Mucosa of rectum (tissue), 2 donors: ENCODE measurements at regions not wholly inside any gene's neighbourhood (a gene's known extent, or its start where the extent isn't known, plus 50 kb on each side); places are given as distances from the start of the nearest gene placed in this dataset.
"Not testable (repeated sequence)": the region's sequence is repeated elsewhere in the genome, so short reads cannot be mapped to it uniquely, and the experiment has no call there.

Experiments used
- H3K27ac ChIP-seq, 2 donors: one replicate each; pipeline ENCODE4 v1.7.0; 2013; ENCODE audit warnings: inconsistent platforms in 2 of 2, low read depth in 2 of 2, low read length in 2 of 2
- H3K27me3 ChIP-seq, 2 donors: one replicate each; pipeline ENCODE4 v1.7.0; 2013; ENCODE audit warnings: low read length in 2 of 2; ENCODE audit not compliant: control insufficient read depth in 2 of 2, insufficient read depth in 2 of 2
- H3K36me3 ChIP-seq, 2 donors: one replicate each; pipeline ENCODE4 v1.7.0; 2013; ENCODE audit warnings: low read length in 2 of 2; ENCODE audit not compliant: control insufficient read depth in 2 of 2, insufficient read depth in 2 of 2
- H3K4me1 ChIP-seq, 2 donors: one replicate each; pipeline ENCODE4 v1.7.0; 2013; ENCODE audit warnings: low read length in 2 of 2, mild to moderate bottlenecking in 1 of 2; ENCODE audit not compliant: control insufficient read depth in 2 of 2, insufficient read depth in 2 of 2
- H3K4me3 ChIP-seq, 2 donors: one replicate each; pipeline ENCODE4 v1.7.0; 2013; ENCODE audit warnings: low read length in 2 of 2
- H3K9ac ChIP-seq, 2 donors: one replicate each; pipeline ENCODE4 v1.7.0; 2013; ENCODE audit warnings: low read length in 2 of 2, low read depth in 1 of 2, mild to moderate bottlenecking in 1 of 2
- H3K9me3 ChIP-seq, 2 donors: one replicate each; pipeline ENCODE4 v1.7.0; 2013; ENCODE audit warnings: low read length in 2 of 2; ENCODE audit not compliant: control insufficient read depth in 2 of 2
- donor health status: healthy.
- donor health status: Normal muscosa, but diverticular disease.

DNA sequence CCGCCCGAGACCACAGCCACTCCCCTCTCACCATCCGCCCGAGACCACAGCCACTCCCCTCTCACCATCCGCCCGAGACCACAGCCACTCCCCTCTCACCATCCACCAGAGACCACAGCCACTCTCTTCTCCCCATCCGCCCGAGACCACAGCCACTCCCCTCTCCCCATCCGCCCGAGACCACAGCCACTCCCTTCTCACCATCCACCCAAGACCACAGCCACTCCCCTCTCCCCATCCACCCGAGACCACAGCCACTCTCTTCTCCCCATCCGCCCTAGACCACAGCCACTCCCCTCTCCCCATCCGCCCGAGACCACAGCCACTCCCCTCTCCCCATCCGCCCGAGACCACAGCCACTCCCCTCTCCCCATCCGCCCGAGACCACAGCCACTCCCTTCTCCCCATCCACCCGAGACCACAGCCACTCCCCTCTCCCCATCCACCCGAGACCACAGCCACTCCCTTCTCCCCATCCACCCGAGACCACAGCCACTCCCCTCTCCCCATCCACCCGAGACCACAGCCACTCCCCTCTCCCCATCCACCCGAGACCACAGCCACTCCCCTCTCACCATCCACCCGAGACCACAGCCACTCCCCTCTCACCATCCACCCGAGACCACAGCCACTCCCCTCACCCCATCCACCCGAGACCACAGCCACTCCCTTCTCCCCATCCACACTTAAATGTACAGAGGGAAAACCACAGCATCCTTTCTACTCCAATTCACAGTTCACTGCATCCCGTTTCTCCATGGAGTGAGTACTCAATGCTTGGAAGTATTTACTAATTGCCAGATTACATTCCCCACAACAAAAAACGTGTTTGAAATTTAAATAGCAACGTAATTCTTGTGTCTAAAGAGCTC lies 83.5 kb upstream of the SFSWAP start:
- not testable (repeated sequence) for H3K4me3 ChIP-seq, H3K36me3 ChIP-seq, H3K9ac ChIP-seq, H3K9me3 ChIP-seq, H3K4me1 ChIP-seq, H3K27me3 ChIP-seq, H3K27ac ChIP-seq

DNA sequence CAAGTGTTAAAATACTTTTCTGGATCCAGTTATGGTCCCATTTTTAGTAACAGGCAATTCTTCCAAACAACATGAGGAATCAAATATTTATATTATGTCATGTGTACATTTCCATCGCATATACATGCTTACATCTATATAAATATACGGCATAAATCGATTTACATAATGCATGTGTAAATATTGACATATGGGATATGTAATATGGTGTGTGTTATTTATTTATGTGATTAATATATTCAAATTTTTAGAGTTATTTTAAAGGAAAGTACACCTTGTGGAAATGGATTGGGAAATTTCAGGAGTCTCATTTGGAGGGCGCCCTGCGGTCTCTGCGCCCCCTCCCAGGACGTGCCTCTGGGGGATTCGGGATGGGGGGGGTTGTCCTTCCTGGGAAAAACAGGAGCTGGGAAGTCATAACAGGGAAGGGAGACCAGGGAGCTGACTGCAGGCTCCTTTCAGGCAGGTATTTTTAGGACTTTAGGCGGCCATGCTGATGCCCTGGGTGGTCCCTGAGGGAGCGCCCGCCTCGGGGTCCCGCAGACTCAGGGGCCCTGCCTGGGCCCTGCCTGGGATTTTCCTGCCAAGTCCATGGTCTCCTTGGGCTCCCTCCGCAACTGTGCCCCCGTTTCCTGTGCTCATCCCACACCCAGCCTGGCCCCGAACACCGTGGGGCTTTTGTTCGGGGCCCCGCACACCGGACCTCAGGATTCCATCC lies 82.7 kb upstream of the SFSWAP start:
- Histone ChIP-seq H3K9ac (no peak overlapping the region), H3K36me3 (no peaks in the 10 kb centered on the region), H3K4me1 (no peaks in the 10 kb centered on the region), H3K27ac (no peak overlapping the region), H3K9me3 (no peaks in the 10 kb centered on the region), H3K27me3 (peaks cover 0 to 3% of the 10 kb centered on the region in 2 donors), H3K4me3 (no peak overlapping the region)

DNA sequence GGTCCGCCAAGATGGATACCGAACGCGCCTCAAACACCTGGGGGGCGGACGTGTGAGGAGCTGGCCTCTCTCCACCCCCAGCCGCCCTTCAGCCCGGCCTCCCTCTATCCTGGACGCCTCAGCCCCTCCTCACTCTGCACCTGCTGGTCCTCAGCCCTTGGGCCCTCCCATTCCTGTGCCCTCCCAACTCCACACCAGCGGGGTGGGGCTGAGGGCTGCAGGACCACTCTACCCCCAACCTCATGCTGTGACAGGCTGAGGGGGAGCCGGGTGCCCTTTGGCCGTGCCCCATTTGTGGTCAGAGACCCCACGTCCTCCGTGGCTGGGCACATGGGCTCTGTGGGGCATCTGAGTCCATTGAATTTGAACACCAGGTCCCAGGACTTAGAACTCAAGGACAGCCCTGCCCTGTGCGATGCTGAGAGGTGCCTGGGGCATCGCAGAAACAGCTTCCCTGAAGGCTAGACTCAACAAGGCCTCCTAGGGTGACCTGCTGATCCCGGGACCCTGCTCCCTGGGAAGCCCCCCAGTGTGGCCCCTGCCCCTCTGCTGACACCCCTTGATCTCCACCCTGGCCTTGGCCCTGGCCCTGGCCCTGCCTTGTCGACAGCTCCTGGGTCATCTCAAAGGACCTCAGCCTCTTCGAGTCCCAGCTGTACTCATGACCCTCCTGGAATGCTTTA lies 82.0 kb upstream of the SFSWAP start:
- Histone ChIP-seq H3K9ac (no peak overlapping the region), H3K4me1 (no peaks in the 10 kb centered on the region), H3K4me3 (no peak overlapping the region), H3K27ac (no peak overlapping the region), H3K9me3 (no peaks in the 10 kb centered on the region), H3K27me3 (peaks cover 0 to 3% of the 10 kb centered on the region in 2 donors), H3K36me3 (no peaks in the 10 kb centered on the region)

GRCh38 chr12:131631230-131631629 lies 79.7 kb upstream of the SFSWAP start:
- Histone ChIP-seq H3K27me3 (peaks cover 0 to 3% of the 10 kb centered on the region in 2 donors), H3K4me1 (no peaks in the 10 kb centered on the region), H3K4me3 (no peak overlapping the region), H3K36me3 (no peaks in the 10 kb centered on the region), H3K9ac (no peak overlapping the region), H3K27ac (no peak overlapping the region), H3K9me3 (no peaks in the 10 kb centered on the region)

DNA sequence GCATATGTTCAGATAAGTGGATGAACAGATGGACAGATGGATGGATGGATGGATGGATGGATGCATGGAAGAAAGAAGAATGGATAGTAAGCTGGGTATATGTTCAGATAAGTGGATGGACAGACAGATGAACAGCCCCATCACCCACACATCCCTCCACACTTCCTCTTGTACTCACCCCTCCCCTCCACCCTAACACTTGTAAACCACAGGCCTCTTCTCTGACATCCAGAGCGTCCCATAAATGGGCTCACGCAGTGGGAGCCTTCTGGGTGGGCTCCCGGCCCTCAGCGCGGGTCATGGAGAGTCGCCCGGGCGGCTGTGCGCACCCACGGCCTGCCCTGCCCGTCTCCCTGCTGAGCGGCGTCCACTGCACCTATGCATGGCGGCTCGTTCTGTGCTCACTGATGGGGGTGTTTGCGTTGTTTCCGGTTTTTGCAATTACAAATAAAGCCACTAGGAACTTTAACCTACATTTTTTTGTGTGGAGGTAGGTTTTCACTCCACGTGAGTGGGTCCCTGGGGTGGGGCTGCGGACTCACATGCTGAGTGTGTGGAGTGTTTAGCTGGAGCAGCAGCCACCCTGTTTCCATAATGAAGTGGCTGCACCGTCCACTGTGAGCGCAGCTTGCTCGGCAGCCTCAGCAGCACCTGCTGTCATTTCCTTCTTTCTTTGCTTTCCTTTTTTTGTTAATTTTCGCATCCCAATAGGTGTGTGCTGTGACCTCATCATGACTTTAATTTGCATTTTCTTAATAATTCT lies 78.8 kb upstream of the SFSWAP start:
- not testable (repeated sequence) for H3K36me3 ChIP-seq, H3K27ac ChIP-seq, H3K4me3 ChIP-seq, H3K9ac ChIP-seq, H3K4me1 ChIP-seq, H3K9me3 ChIP-seq, H3K27me3 ChIP-seq

- H3K27ac ChIP-seq, H3K9me3 ChIP-seq, H3K4me3 ChIP-seq, H3K36me3 ChIP-seq, H3K27me3 ChIP-seq, H3K9ac ChIP-seq, H3K4me1 ChIP-seq: not testable (repeated sequence)
Measured at GRCh38 chr12:131632652-131633023, 78.3 kb upstream of the SFSWAP start.

- H3K9ac ChIP-seq, H3K4me1 ChIP-seq, H3K27ac ChIP-seq, H3K27me3 ChIP-seq, H3K4me3 ChIP-seq, H3K9me3 ChIP-seq, H3K36me3 ChIP-seq: not testable (repeated sequence)
Measured at GRCh38 chr12:131633610-131634009, 77.3 kb upstream of the SFSWAP start.

DNA sequence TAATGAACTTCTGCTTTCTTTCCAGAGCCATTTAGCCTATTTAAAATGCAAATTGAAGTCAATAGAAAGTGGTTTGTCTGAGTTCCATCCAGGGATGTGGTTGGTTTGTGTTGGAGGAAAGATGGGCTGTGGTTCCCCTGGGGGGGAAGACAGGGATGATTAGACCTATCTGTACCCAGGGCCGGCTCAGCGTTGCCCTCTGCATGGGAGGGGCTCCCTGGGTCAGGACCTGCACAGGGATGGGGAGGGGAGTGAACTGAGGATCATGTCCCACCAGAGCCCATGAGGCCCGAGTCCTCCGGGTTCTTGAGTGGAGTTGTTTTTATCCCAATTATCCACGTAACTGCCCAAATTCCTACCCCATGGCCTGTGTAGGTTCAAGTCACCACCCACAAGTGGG lies 76.9 kb upstream of the SFSWAP start:
- H3K27ac ChIP-seq, result no peak overlapping the region
- no peak overlapping the region for H3K4me3 ChIP-seq
- H3K9me3 ChIP-seq, result no peaks in the 10 kb centered on the region
- H3K9ac ChIP-seq, result no peak overlapping the region
- H3K36me3 ChIP-seq, result no peaks in the 10 kb centered on the region
- peaks cover 0 to 3% of the 10 kb centered on the region in 2 donors for H3K27me3 ChIP-seq
- H3K4me1 ChIP-seq, result no peaks in the 10 kb centered on the region

- H3K27me3 ChIP-seq, H3K9ac ChIP-seq, H3K4me3 ChIP-seq, H3K4me1 ChIP-seq, H3K36me3 ChIP-seq, H3K27ac ChIP-seq, H3K9me3 ChIP-seq: not testable (repeated sequence)
Measured at GRCh38 chr12:131635012-131635411, 75.9 kb upstream of the SFSWAP start.
